Colonic mucosa (tissue), 4 donors: ENCODE measurements at regions not wholly inside any gene's neighbourhood (a gene's known extent, or its start where the extent isn't known, plus 50 kb on each side); places are given as distances from the start of the nearest gene placed in this dataset.

Source experiments
- DNase-seq: peaks from one replicate; pipeline ENCODE4 v3.0.0-alpha.2; 2020
- H3K27ac ChIP-seq: fragments of 200-600 bp; one replicate; pipeline ENCODE4 v1.8.0; 2021
- H3K27me3 ChIP-seq: fragments of 200-600 bp; one replicate; pipeline ENCODE4 v1.8.0; 2021
- H3K36me3 ChIP-seq: fragments of 200-600 bp; one replicate; pipeline ENCODE4 v1.8.0; 2021
- H3K4me1 ChIP-seq: fragments of 200-600 bp; one replicate; pipeline ENCODE4 v1.8.0; 2021; ENCODE audit warnings: mild to moderate bottlenecking
- H3K4me3 ChIP-seq: fragments of 200-600 bp; one replicate; pipeline ENCODE4 v1.8.0; 2021
- H3K9ac ChIP-seq, 2 donors: one replicate each; pipeline ENCODE4 v1.7.0; 2013; ENCODE audit warnings: control low read depth in 2 of 2, low read depth in 2 of 2, low read length in 2 of 2
- H3K9me3 ChIP-seq: fragments of 200-600 bp; one replicate; pipeline ENCODE4 v1.8.0; 2021
- intact Hi-C: fragments of 100-400 bp; cut with DNase I; formaldehyde crosslinking; loops from one replicate; pipeline ENCODE4 v1.14.1; 2022
- TF ChIP-seq, protein P1 (sequence below): fragments of 200-600 bp; IDR thresholded peaks from one replicate; pipeline ENCODE4 v1.8.0; 2022; ENCODE audit warnings: antibody characterized with exemption, mild to moderate bottlenecking
- donor health status: healthy.
- donor health status: DM: no; HTN: no; CAD: no.
- donor health status: DM: no; HTN: no; CAD: no.

- H3K36me3 ChIP-seq, result no peaks in the 10 kb centered on the region
- intact Hi-C loops, result no loop called here
Observed at GRCh38 chr6:93021235-93021915, 398.0 kb downstream of the EPHA7 start.

GRCh38 chr6:93017626-93018025 lies 401.7 kb downstream of the EPHA7 start:
- H3K9ac ChIP-seq, result no peak overlapping the region
- H3K4me1 ChIP-seq, result no peaks in the 10 kb centered on the region
- no peak overlapping the region for H3K27ac ChIP-seq
- DNase-seq, result no peak
- TF ChIP-seq, protein P1, sequence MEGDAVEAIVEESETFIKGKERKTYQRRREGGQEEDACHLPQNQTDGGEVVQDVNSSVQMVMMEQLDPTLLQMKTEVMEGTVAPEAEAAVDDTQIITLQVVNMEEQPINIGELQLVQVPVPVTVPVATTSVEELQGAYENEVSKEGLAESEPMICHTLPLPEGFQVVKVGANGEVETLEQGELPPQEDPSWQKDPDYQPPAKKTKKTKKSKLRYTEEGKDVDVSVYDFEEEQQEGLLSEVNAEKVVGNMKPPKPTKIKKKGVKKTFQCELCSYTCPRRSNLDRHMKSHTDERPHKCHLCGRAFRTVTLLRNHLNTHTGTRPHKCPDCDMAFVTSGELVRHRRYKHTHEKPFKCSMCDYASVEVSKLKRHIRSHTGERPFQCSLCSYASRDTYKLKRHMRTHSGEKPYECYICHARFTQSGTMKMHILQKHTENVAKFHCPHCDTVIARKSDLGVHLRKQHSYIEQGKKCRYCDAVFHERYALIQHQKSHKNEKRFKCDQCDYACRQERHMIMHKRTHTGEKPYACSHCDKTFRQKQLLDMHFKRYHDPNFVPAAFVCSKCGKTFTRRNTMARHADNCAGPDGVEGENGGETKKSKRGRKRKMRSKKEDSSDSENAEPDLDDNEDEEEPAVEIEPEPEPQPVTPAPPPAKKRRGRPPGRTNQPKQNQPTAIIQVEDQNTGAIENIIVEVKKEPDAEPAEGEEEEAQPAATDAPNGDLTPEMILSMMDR, result no peak
- intact Hi-C loops, result no loop called here
- no peaks in the 10 kb centered on the region for H3K27me3 ChIP-seq
- no peaks in the 10 kb centered on the region for H3K36me3 ChIP-seq
- no peak overlapping the region for H3K4me3 ChIP-seq
- H3K9me3 ChIP-seq, result no peaks in the 10 kb centered on the region

More at GRCh38 chr6:93021235-93021915, 398.0 kb downstream of the EPHA7 start:
- H3K4me3 ChIP-seq, result no peak overlapping the region
- TF ChIP-seq, protein P1, result no peak
- H3K9ac ChIP-seq, result no peak overlapping the region
- H3K27ac ChIP-seq, result no peak overlapping the region
- no peaks in the 10 kb centered on the region for H3K9me3 ChIP-seq
- no peaks in the 10 kb centered on the region for H3K4me1 ChIP-seq
- no peak for DNase-seq
- H3K27me3 ChIP-seq, result no peaks in the 10 kb centered on the region

DNA sequence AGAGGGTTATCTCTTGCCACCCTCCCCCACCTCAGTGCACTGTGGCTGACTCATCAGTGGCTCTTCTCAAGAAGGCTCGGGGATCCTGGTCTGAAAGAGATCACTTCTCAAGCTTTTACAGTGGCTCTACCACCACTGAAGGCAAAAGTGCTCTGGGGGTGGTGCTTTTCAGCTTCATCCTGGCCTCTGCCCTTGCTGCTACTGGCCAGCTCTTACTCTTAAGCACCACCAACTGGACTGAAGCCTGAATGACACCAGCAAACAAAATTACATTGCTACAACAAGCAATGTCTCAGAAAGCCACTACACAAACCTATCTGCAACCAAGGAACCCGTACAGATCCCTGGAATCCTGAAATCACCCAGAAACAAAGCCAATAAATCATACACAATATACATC lies 402.1 kb downstream of the EPHA7 start:
- Histone ChIP-seq H3K4me3 (no peak overlapping the region), H3K27me3 (no peaks in the 10 kb centered on the region), H3K27ac (no peak overlapping the region), H3K9me3 (no peaks in the 10 kb centered on the region), H3K4me1 (no peaks in the 10 kb centered on the region), H3K36me3 (no peaks in the 10 kb centered on the region), H3K9ac (no peak overlapping the region)
- no peak for DNase-seq
- intact Hi-C loops, result no loop called here
- TF ChIP-seq, protein P1, result no peak

DNA sequence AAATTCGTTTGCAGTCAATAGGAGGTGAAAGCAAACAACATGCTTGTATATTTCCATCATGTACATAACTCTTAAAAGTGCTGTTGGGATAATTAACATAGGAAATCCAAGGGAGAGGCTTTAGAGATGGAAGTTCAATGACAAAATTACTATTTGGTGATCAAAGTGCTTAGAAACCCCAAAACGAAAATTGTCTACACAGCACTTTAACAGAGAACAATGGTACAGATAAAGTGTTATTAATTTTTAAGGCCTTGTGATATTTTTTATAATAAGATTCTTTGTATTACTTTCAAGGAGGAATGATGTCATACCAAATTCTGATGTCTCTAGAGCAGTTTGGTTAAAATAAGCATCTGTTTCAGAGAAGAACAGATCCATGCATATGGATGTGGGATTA lies 406.3 kb downstream of the EPHA7 start:
- DNase-seq, result no peak
- Histone ChIP-seq H3K4me3 (no peak overlapping the region), H3K27ac (no peak overlapping the region), H3K27me3 (no peaks in the 10 kb centered on the region), H3K9me3 (no peaks in the 10 kb centered on the region), H3K36me3 (no peaks in the 10 kb centered on the region), H3K9ac (no peak overlapping the region), H3K4me1 (no peaks in the 10 kb centered on the region)
- TF ChIP-seq, protein P1, result no peak
- intact Hi-C loops, result no loop called here

DNA sequence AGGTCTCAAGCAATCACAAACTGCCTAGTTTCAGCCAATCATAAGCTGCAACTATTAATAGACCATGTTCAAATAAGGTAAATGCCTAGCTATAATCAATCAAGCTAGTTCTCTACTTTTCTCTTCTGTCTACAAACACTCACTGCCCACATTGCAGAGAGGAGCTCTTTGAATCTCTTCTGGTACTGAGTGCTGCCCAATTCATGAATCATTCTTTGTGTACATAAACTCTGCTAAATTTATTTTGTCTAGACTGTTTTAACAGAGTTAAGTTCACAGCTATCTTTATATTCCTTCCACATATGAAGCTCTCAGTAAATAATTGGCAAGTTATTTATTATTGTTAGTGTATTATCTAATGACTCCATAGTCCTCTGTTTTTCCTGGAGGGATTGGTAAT lies 411.0 kb downstream of the EPHA7 start:
- H3K27ac ChIP-seq, result no peak overlapping the region
- no peaks in the 10 kb centered on the region for H3K36me3 ChIP-seq
- H3K4me3 ChIP-seq, result no peak overlapping the region
- no peaks in the 10 kb centered on the region for H3K4me1 ChIP-seq
- no peaks in the 10 kb centered on the region for H3K27me3 ChIP-seq
- no peaks in the 10 kb centered on the region for H3K9me3 ChIP-seq
- intact Hi-C loops, result no loop called here
- no peak overlapping the region for H3K9ac ChIP-seq
- DNase-seq, result no peak
- TF ChIP-seq, protein P1, result no peak
